HG02623 (cell line): ENCODE measurements at regions not wholly inside any gene's neighbourhood (a gene's known extent, or its start where the extent isn't known, plus 50 kb on each side); places are given as distances from the start of the nearest gene placed in this dataset.
"Not testable (repeated sequence)": the region's sequence is repeated elsewhere in the genome, so short reads cannot be mapped to it uniquely, and the experiment has no call there.

Experiments used
- ATAC-seq: cut with Tn5 transposase; IDR thresholded peaks from one replicate; pipeline ENCODE4 v1.9.1; 2021; ENCODE audit warnings: moderate library complexity; ENCODE audit not compliant: unreplicated experiment

- ATAC-seq: no peak
Measured at GRCh38 chr12:61934564-61934963, 325.6 kb upstream of the USP15 start.

GRCh38 chr12:61939977-61940376 lies 320.2 kb upstream of the USP15 start:
- no peak for ATAC-seq

- no peak for ATAC-seq
Measured at GRCh38 chr12:61956545-61956944, 303.7 kb upstream of the USP15 start.

- ATAC-seq: no peak
Measured at GRCh38 chr12:61974461-61974860, 285.7 kb upstream of the USP15 start.

GRCh38 chr12:61985830-61986229 lies 274.4 kb upstream of the USP15 start:
- no peak for ATAC-seq

GRCh38 chr12:61987173-61987572 lies 273.0 kb upstream of the USP15 start:
- ATAC-seq: no peak

- ATAC-seq: no peak
Measured at GRCh38 chr12:61991661-61992060, 268.5 kb upstream of the USP15 start.

GRCh38 chr12:61993734-61994345 lies 266.4 kb upstream of the USP15 start:
- ATAC-seq: peak; percentile 78

- ATAC-seq: no peak
Measured at GRCh38 chr12:61996717-61997116, 263.5 kb upstream of the USP15 start.

GRCh38 chr12:61998791-61999190 lies 261.4 kb upstream of the USP15 start:
- ATAC-seq: no peak

GRCh38 chr12:61999311-61999710 lies 260.9 kb upstream of the USP15 start:
- ATAC-seq: no peak

- no peak for ATAC-seq
Measured at GRCh38 chr12:62001424-62001823, 258.8 kb upstream of the USP15 start.

- no peak for ATAC-seq
Measured at GRCh38 chr12:62003226-62003625, 257.0 kb upstream of the USP15 start.

GRCh38 chr12:62003701-62004100 lies 256.5 kb upstream of the USP15 start:
- no peak for ATAC-seq

- ATAC-seq: no peak
Measured at GRCh38 chr12:62005615-62006014, 254.6 kb upstream of the USP15 start.

- peak; percentile 78 for ATAC-seq
Measured at GRCh38 chr12:62006076-62006732, 254.0 kb upstream of the USP15 start.

GRCh38 chr12:62008703-62009102 lies 251.5 kb upstream of the USP15 start:
- ATAC-seq: no peak

GRCh38 chr12:62009445-62009844 lies 250.8 kb upstream of the USP15 start:
- no peak for ATAC-seq

- ATAC-seq: not testable (repeated sequence)
Measured at GRCh38 chr12:62010331-62010906, 249.8 kb upstream of the USP15 start.

GRCh38 chr12:62010973-62011372 lies 249.2 kb upstream of the USP15 start:
- ATAC-seq: not testable (repeated sequence)

- no peak for ATAC-seq
Measured at GRCh38 chr12:62014330-62014729, 245.9 kb upstream of the USP15 start.

GRCh38 chr12:62016021-62016420 lies 244.2 kb upstream of the USP15 start:
- ATAC-seq: no peak
